Activated CD4-positive, alpha-beta T cell treated with anti-CD3 and anti-CD28 coated beads, Interleukin-2, Interleukin-6, amounts not matched to agents 100 ng/mL and 50 ng/mL, durations not matched to agents 16 hours and 8 hours (primary cell): ENCODE measurements at regions not wholly inside any gene's neighbourhood (a gene's known extent, or its start where the extent isn't known, plus 50 kb on each side); places are given as distances from the start of the nearest gene placed in this dataset.

Experiments used
- DNase-seq: peaks from one replicate; pipeline ENCODE4 v3.0.0-alpha.2; 2020

- no peak for DNase-seq
Measured at GRCh38 chr2:239579524-239580198, 178.8 kb upstream of the HDAC4 start.

GRCh38 chr2:239579081-239579480 lies 178.3 kb upstream of the HDAC4 start:
- no peak for DNase-seq

GRCh38 chr2:239578381-239578780 lies 177.6 kb upstream of the HDAC4 start:
- DNase-seq: no peak

- DNase-seq: no peak
Measured at GRCh38 chr2:239577935-239578334, 177.1 kb upstream of the HDAC4 start.

GRCh38 chr2:239576784-239577685 lies 176.2 kb upstream of the HDAC4 start:
- DNase-seq: no peak

- no peak for DNase-seq
Measured at GRCh38 chr2:239575931-239576445, 175.2 kb upstream of the HDAC4 start.

- no peak for DNase-seq
Measured at GRCh38 chr2:239574434-239575156, 173.8 kb upstream of the HDAC4 start.

GRCh38 chr2:239574054-239574433 lies 173.2 kb upstream of the HDAC4 start:
- no peak for DNase-seq

GRCh38 chr2:239570971-239571520 lies 170.2 kb upstream of the HDAC4 start:
- no peak for DNase-seq

- no peak for DNase-seq
Measured at GRCh38 chr2:239570216-239570925, 169.6 kb upstream of the HDAC4 start.

GRCh38 chr2:239569401-239570090 lies 168.7 kb upstream of the HDAC4 start:
- no peak for DNase-seq

GRCh38 chr2:239568601-239569000 lies 167.8 kb upstream of the HDAC4 start:
- no peak for DNase-seq

- no peak for DNase-seq
Measured at GRCh38 chr2:239567786-239568185, 167.0 kb upstream of the HDAC4 start.

GRCh38 chr2:239566995-239567568 lies 166.3 kb upstream of the HDAC4 start:
- DNase-seq: no peak

GRCh38 chr2:239566162-239566994 lies 165.6 kb upstream of the HDAC4 start:
- no peak for DNase-seq

GRCh38 chr2:239564587-239564986 lies 163.8 kb upstream of the HDAC4 start:
- DNase-seq: no peak

GRCh38 chr2:239563561-239563960 lies 162.7 kb upstream of the HDAC4 start:
- DNase-seq: no peak

- DNase-seq: no peak
Measured at GRCh38 chr2:239561446-239562001, 160.7 kb upstream of the HDAC4 start.

- no peak for DNase-seq
Measured at GRCh38 chr2:239559417-239560261, 158.8 kb upstream of the HDAC4 start.
